Stimulated activated CD8-positive, alpha-beta memory T cell treated with anti-CD3 and anti-CD28 coated beads, Interleukin-12 subunit alpha, Interleukin-12 subunit beta, amount 100 ng/mL, for 24 hours (primary cell): ENCODE measurements at regions not wholly inside any gene's neighbourhood (a gene's known extent, or its start where the extent isn't known, plus 50 kb on each side); places are given as distances from the start of the nearest gene placed in this dataset.
"Not testable (repeated sequence)": the region's sequence is repeated elsewhere in the genome, so short reads cannot be mapped to it uniquely, and the experiment has no call there.

Source experiments
- DNase-seq: peaks from one replicate; pipeline ENCODE4 v3.0.0-alpha.2; 2020; ENCODE audit errors: extremely low read depth

GRCh38 chr14:65153101-65153500 is 50.8 kb upstream of the MAX start:
- DNase-seq = no peak

- DNase-seq = no peak
Measured at GRCh38 chr14:65156568-65157366, 54.5 kb upstream of the MAX start.

- no peak for DNase-seq
Measured at GRCh38 chr14:65159281-65160062, 57.2 kb upstream of the MAX start.

- DNase-seq = no peak
Measured at GRCh38 chr14:65160091-65160490, 57.8 kb upstream of the MAX start.

- no peak for DNase-seq
Measured at GRCh38 chr14:65162031-65162430, 59.7 kb upstream of the MAX start.

- DNase-seq = no peak
Measured at GRCh38 chr14:65164068-65164824, 61.9 kb upstream of the MAX start.

- no peak for DNase-seq
Measured at GRCh38 chr14:65164825-65165135, 62.5 kb upstream of the MAX start.

GRCh38 chr14:65167072-65167645 is 64.8 kb upstream of the MAX start:
- no peak for DNase-seq

- no peak for DNase-seq
Measured at GRCh38 chr14:65168840-65169239, 66.5 kb upstream of the MAX start.

GRCh38 chr14:65169351-65169750 is 67.0 kb upstream of the MAX start:
- no peak for DNase-seq

- no peak for DNase-seq
Measured at GRCh38 chr14:65170318-65170717, 68.0 kb upstream of the MAX start.

- DNase-seq = peak; percentile 0
Measured at GRCh38 chr14:65170768-65171507, 68.6 kb upstream of the MAX start.

- DNase-seq = no peak
Measured at GRCh38 chr14:65173973-65174693, 71.8 kb upstream of the MAX start.

GRCh38 chr14:65174783-65175182 is 72.5 kb upstream of the MAX start:
- no peak for DNase-seq

- DNase-seq = no peak
Measured at GRCh38 chr14:65177551-65177950, 75.2 kb upstream of the MAX start.

GRCh38 chr14:65179231-65179630 is 76.9 kb upstream of the MAX start:
- DNase-seq = not testable (repeated sequence)

- peak; percentile 1 for DNase-seq
Measured at GRCh38 chr14:65179918-65180724, 77.8 kb upstream of the MAX start.

- DNase-seq = no peak
Measured at GRCh38 chr14:65180725-65181025, 78.4 kb upstream of the MAX start.

GRCh38 chr14:65184032-65184764 is 81.9 kb upstream of the MAX start:
- DNase-seq = no peak

GRCh38 chr14:65185829-65186228 is 83.5 kb upstream of the MAX start:
- no peak for DNase-seq
